ENCODE measurements at regions not wholly inside any gene's neighbourhood (a gene's known extent, or its start where the extent isn't known, plus 50 kb on each side); places are given as distances from the start of the nearest gene placed in this dataset.
"Not testable (repeated sequence)": the region's sequence is repeated elsewhere in the genome, so short reads cannot be mapped to it uniquely, and the experiment has no call there.

- H3K27ac ChIP-seq (ENCODE audit: low read depth, low read length); H3K9me3 Mint-ChIP-seq; POLR2A ChIA-PET; H3K4me3 ChIP-seq (ENCODE audit: low read length); H3K9me3 ChIP-seq (ENCODE audit: low read length); DNase-seq; CTCF ChIA-PET; H3K27me3 Mint-ChIP-seq; H3K4me3 Mint-ChIP-seq; H3K36me3 ChIP-seq (ENCODE audit: insufficient read depth, low read length); H3K27ac Mint-ChIP-seq; H3K27me3 ChIP-seq (ENCODE audit: insufficient read depth, low read length, poor library complexity, severe bottlenecking); H3K4me1 ChIP-seq (ENCODE audit: insufficient read depth, low read length); H3K36me3 Mint-ChIP-seq; H3K4me1 Mint-ChIP-seq: not testable (repeated sequence)
Measured at GRCh38 chr6:23854154-23854553, 271.9 kb upstream of the NRSN1 start.

- peak in 1 of 5 donors; percentile 45 for DNase-seq
- Histone ChIP-seq H3K9me3 (ENCODE audit: low read length) (no peaks in the 10 kb centered on the region), H3K36me3 (ENCODE audit: insufficient read depth, low read length) (no peaks in the 10 kb centered on the region), H3K27me3 (ENCODE audit: insufficient read depth, low read length, poor library complexity, severe bottlenecking) (no peaks in the 10 kb centered on the region), H3K4me1 (ENCODE audit: insufficient read depth, low read length) (no peaks in the 10 kb centered on the region), H3K4me3 (ENCODE audit: low read length) (no peak overlapping the region), H3K27ac (ENCODE audit: low read depth, low read length) (no peak overlapping the region)
- Mint-ChIP-seq H3K36me3 (no peaks in the 10 kb centered on the region), H3K9me3 (peaks cover 3 to 13% (median 4%) of the 10 kb centered on the region in 5 donors), H3K4me3 (no peak overlapping the region), H3K4me1 (no peaks in the 10 kb centered on the region), H3K27ac (no peak overlapping the region), H3K27me3 (no peaks in the 10 kb centered on the region)
- CTCF ChIA-PET, result no interaction called here
- POLR2A ChIA-PET, result no interaction called here
Measured at GRCh38 chr6:23855497-23856116, 270.4 kb upstream of the NRSN1 start.

GRCh38 chr6:23870496-23870895, 255.5 kb upstream of the NRSN1 start:
- Mint-ChIP-seq H3K27ac (no peak overlapping the region), H3K4me3 (no peak overlapping the region), H3K27me3 (no peaks in the 10 kb centered on the region), H3K4me1 (no peaks in the 10 kb centered on the region), H3K36me3 (no peaks in the 10 kb centered on the region), H3K9me3 (peaks cover 0 to 3% (median 2%) of the 10 kb centered on the region in 5 donors)
- no peak for DNase-seq
- H3K4me1 ChIP-seq (ENCODE audit: insufficient read depth, low read length), result no peaks in the 10 kb centered on the region
- POLR2A ChIA-PET, result no interaction called here
- no peaks in the 10 kb centered on the region for H3K9me3 ChIP-seq (ENCODE audit: low read length)
- no peak overlapping the region for H3K27ac ChIP-seq (ENCODE audit: low read depth, low read length)
- CTCF ChIA-PET, result no interaction called here
- H3K4me3 ChIP-seq (ENCODE audit: low read length), result no peak overlapping the region
- no peaks in the 10 kb centered on the region for H3K27me3 ChIP-seq (ENCODE audit: insufficient read depth, low read length, poor library complexity, severe bottlenecking)
- no peaks in the 10 kb centered on the region for H3K36me3 ChIP-seq (ENCODE audit: insufficient read depth, low read length)

- H3K36me3 ChIP-seq (ENCODE audit: insufficient read depth, low read length), result no peaks in the 10 kb centered on the region
- no peaks in the 10 kb centered on the region for H3K9me3 Mint-ChIP-seq
- H3K4me3 ChIP-seq (ENCODE audit: low read length), result no peak overlapping the region
- CTCF ChIA-PET, result no interaction called here
- H3K27me3 ChIP-seq (ENCODE audit: insufficient read depth, low read length, poor library complexity, severe bottlenecking), result no peaks in the 10 kb centered on the region
- H3K36me3 Mint-ChIP-seq, result no peaks in the 10 kb centered on the region
- POLR2A ChIA-PET, result no interaction called here
- no peaks in the 10 kb centered on the region for H3K4me1 Mint-ChIP-seq
- no peak overlapping the region for H3K27ac Mint-ChIP-seq
- H3K27ac ChIP-seq (ENCODE audit: low read depth, low read length), result no peak overlapping the region
- H3K4me3 Mint-ChIP-seq, result no peak overlapping the region
- no peaks in the 10 kb centered on the region for H3K4me1 ChIP-seq (ENCODE audit: insufficient read depth, low read length)
- no peaks in the 10 kb centered on the region for H3K27me3 Mint-ChIP-seq
- H3K9me3 ChIP-seq (ENCODE audit: low read length), result no peaks in the 10 kb centered on the region
- no peak for DNase-seq
Measured at GRCh38 chr6:23873161-23873560, 252.9 kb upstream of the NRSN1 start.

- Mint-ChIP-seq H3K36me3 (no peaks in the 10 kb centered on the region), H3K4me1 (no peaks in the 10 kb centered on the region), H3K9me3 (no peaks in the 10 kb centered on the region), H3K27me3 (no peaks in the 10 kb centered on the region), H3K4me3 (no peak overlapping the region), H3K27ac (no peak overlapping the region)
- no peaks in the 10 kb centered on the region for H3K9me3 ChIP-seq (ENCODE audit: low read length)
- H3K27me3 ChIP-seq (ENCODE audit: insufficient read depth, low read length, poor library complexity, severe bottlenecking), result no peaks in the 10 kb centered on the region
- no peak for DNase-seq
- no peaks in the 10 kb centered on the region for H3K36me3 ChIP-seq (ENCODE audit: insufficient read depth, low read length)
- H3K4me3 ChIP-seq (ENCODE audit: low read length), result no peak overlapping the region
- no peaks in the 10 kb centered on the region for H3K4me1 ChIP-seq (ENCODE audit: insufficient read depth, low read length)
- no peak overlapping the region for H3K27ac ChIP-seq (ENCODE audit: low read depth, low read length)
- CTCF ChIA-PET, result no interaction called here
- POLR2A ChIA-PET, result no interaction called here
Measured at GRCh38 chr6:23875006-23875405, 251.0 kb upstream of the NRSN1 start.

GRCh38 chr6:23879816-23880215, 246.2 kb upstream of the NRSN1 start:
- Histone ChIP-seq H3K27me3 (ENCODE audit: insufficient read depth, low read length, poor library complexity, severe bottlenecking) (no peaks in the 10 kb centered on the region), H3K36me3 (ENCODE audit: insufficient read depth, low read length) (no peaks in the 10 kb centered on the region), H3K4me3 (ENCODE audit: low read length) (no peak overlapping the region), H3K27ac (ENCODE audit: low read depth, low read length) (no peak overlapping the region), H3K9me3 (ENCODE audit: low read length) (no peaks in the 10 kb centered on the region), H3K4me1 (ENCODE audit: insufficient read depth, low read length) (no peaks in the 10 kb centered on the region)
- no peaks in the 10 kb centered on the region for H3K27me3 Mint-ChIP-seq
- no peak overlapping the region for H3K4me3 Mint-ChIP-seq
- CTCF ChIA-PET, result no interaction called here
- H3K36me3 Mint-ChIP-seq, result no peaks in the 10 kb centered on the region
- peaks cover 0 to 3% (median 0%) of the 10 kb centered on the region in 5 donors for H3K9me3 Mint-ChIP-seq
- POLR2A ChIA-PET, result no interaction called here
- no peaks in the 10 kb centered on the region for H3K4me1 Mint-ChIP-seq
- H3K27ac Mint-ChIP-seq, result no peak overlapping the region
- DNase-seq, result no peak

GRCh38 chr6:23890543-23891227, 235.3 kb upstream of the NRSN1 start:
- no peaks in the 10 kb centered on the region for H3K9me3 ChIP-seq (ENCODE audit: low read length)
- DNase-seq, result no peak
- no peak overlapping the region for H3K27ac ChIP-seq (ENCODE audit: low read depth, low read length)
- H3K4me1 ChIP-seq (ENCODE audit: insufficient read depth, low read length), result no peaks in the 10 kb centered on the region
- H3K27me3 ChIP-seq (ENCODE audit: insufficient read depth, low read length, poor library complexity, severe bottlenecking), result no peaks in the 10 kb centered on the region
- H3K27me3 Mint-ChIP-seq, result no peaks in the 10 kb centered on the region
- no peaks in the 10 kb centered on the region for H3K4me1 Mint-ChIP-seq
- H3K36me3 ChIP-seq (ENCODE audit: insufficient read depth, low read length), result no peaks in the 10 kb centered on the region
- POLR2A ChIA-PET, result no interaction called here
- no peaks in the 10 kb centered on the region for H3K36me3 Mint-ChIP-seq
- CTCF ChIA-PET, result no interaction called here
- H3K27ac Mint-ChIP-seq, result no peak overlapping the region
- no peak overlapping the region for H3K4me3 Mint-ChIP-seq
- no peak overlapping the region for H3K4me3 ChIP-seq (ENCODE audit: low read length)
- H3K9me3 Mint-ChIP-seq, result peaks cover 0 to 5% (median 0%) of the 10 kb centered on the region in 5 donors

GRCh38 chr6:23905133-23905815, 220.7 kb upstream of the NRSN1 start:
- Histone ChIP-seq H3K9me3 (ENCODE audit: low read length) (no peaks in the 10 kb centered on the region), H3K36me3 (ENCODE audit: insufficient read depth, low read length) (no peaks in the 10 kb centered on the region), H3K27me3 (ENCODE audit: insufficient read depth, low read length, poor library complexity, severe bottlenecking) (no peaks in the 10 kb centered on the region), H3K27ac (ENCODE audit: low read depth, low read length) (no peak overlapping the region), H3K4me1 (ENCODE audit: insufficient read depth, low read length) (no peaks in the 10 kb centered on the region), H3K4me3 (ENCODE audit: low read length) (no peak overlapping the region)
- ChIA-PET CTCF (no interaction called here), POLR2A (no interaction called here)
- no peaks in the 10 kb centered on the region for H3K36me3 Mint-ChIP-seq
- no peaks in the 10 kb centered on the region for H3K4me1 Mint-ChIP-seq
- DNase-seq, result no peak
- peaks cover 0 to 19% (median 4%) of the 10 kb centered on the region in 5 donors for H3K9me3 Mint-ChIP-seq
- no peak overlapping the region for H3K27ac Mint-ChIP-seq
- H3K4me3 Mint-ChIP-seq, result no peak overlapping the region
- no peaks in the 10 kb centered on the region for H3K27me3 Mint-ChIP-seq

Data from CD8-positive, alpha-beta memory T cell (primary cell).